IMR-90 (cell line): ENCODE measurements at regions not wholly inside any gene's neighbourhood (a gene's known extent, or its start where the extent isn't known, plus 50 kb on each side); places are given as distances from the start of the nearest gene placed in this dataset.
"Not testable (repeated sequence)": the region's sequence is repeated elsewhere in the genome, so short reads cannot be mapped to it uniquely, and the experiment has no call there.

Experiments
- ATAC-seq: fragments of 200-7000 bp; cut with Tn5 transposase; 2 replicates; pipeline ENCODE4 v1.9.1; 2020; ENCODE audit warnings: low read depth, mild to moderate bottlenecking, moderate library complexity
- BruUV-seq: library from RNA; stranded (reverse); fragments of 400-500 nt; replicated peaks from 2 replicates; lab custom pipeline; 2021; lab: Mats Ljungman, UMichigan
- CTCF ChIA-PET: fragments of 300-600 bp; formaldehyde crosslinking; extraction: SDS; loops from one replicate; lab custom pipeline; 2021; ENCODE audit warnings: antibody characterized with exemption; lab: Yijun Ruan, JAX
- POLR2A ChIA-PET: fragments of 300-600 bp; sonication (Branson Sonifier 250); formaldehyde crosslinking; loops from one replicate; lab custom pipeline; 2022; ENCODE audit warnings: antibody characterized with exemption; ENCODE audit not compliant: unreplicated experiment; lab: Charles Lee
- DNase-seq: peaks from one replicate; pipeline ENCODE4 v3.0.0; 2013
- H2AFZ ChIP-seq: replicated peaks from 2 replicates; pipeline ENCODE3; 2013; ENCODE audit warnings: low read length, mild to moderate bottlenecking; ENCODE audit not compliant: poor library complexity
- H2AK5ac ChIP-seq: 2 replicates; pipeline ENCODE4 v1.6.1; 2013; ENCODE audit warnings: low read depth, low read length, inconsistent platforms
- H2AK9ac ChIP-seq: replicated peaks from 2 replicates; pipeline ENCODE3; 2013; ENCODE audit warnings: mild to moderate bottlenecking, low read depth, low read length, moderate library complexity; ENCODE audit not compliant: poor library complexity
- H2BK120ac ChIP-seq: 2 replicates; pipeline ENCODE4 v1.6.1; 2013; ENCODE audit warnings: low read depth, low read length, inconsistent platforms
- H2BK15ac ChIP-seq: 3 replicates; pipeline ENCODE4 v1.6.1; 2013; ENCODE audit warnings: low read depth, low read length, inconsistent platforms
- H2BK20ac ChIP-seq: 2 replicates; pipeline ENCODE4 v1.6.1; 2013; ENCODE audit warnings: low read depth, mild to moderate bottlenecking, inconsistent platforms, low read length, moderate library complexity
- H2BK5ac ChIP-seq: 2 replicates; pipeline ENCODE4 v1.6.1; 2013; ENCODE audit warnings: mild to moderate bottlenecking, low read depth, low read length, inconsistent platforms; ENCODE audit not compliant: poor library complexity, severe bottlenecking
- H3K14ac ChIP-seq: replicated peaks from 2 replicates; pipeline ENCODE4 v1.6.1; 2013; ENCODE audit warnings: low read depth, low read length, inconsistent platforms
- H3K18ac ChIP-seq: 2 replicates; pipeline ENCODE4 v1.6.1; 2013; ENCODE audit warnings: low read depth, low read length, control low read depth
- H3K23ac ChIP-seq: 2 replicates; pipeline ENCODE4 v1.6.1; 2013; ENCODE audit warnings: low read depth, low read length, inconsistent platforms
- H3K27ac ChIP-seq: 2 replicates; pipeline ENCODE4 v1.5.1; 2013; ENCODE audit warnings: mild to moderate bottlenecking, control low read depth, low read length; ENCODE audit not compliant: insufficient read depth
- H3K27me3 ChIP-seq: 2 replicates; pipeline ENCODE4 v1.6.1; 2013; ENCODE audit warnings: low read length; ENCODE audit not compliant: control insufficient read depth, insufficient read depth
- H3K36me3 ChIP-seq: 2 replicates; pipeline ENCODE4 v1.6.1; 2013; ENCODE audit warnings: low read length, mixed read lengths; ENCODE audit not compliant: control insufficient read depth, insufficient read depth
- H3K4ac ChIP-seq: 2 replicates; pipeline ENCODE4 v1.6.1; 2013; ENCODE audit warnings: low read depth, low read length, inconsistent platforms
- H3K4me1 ChIP-seq: 2 replicates; pipeline ENCODE4 v1.6.1; 2013; ENCODE audit warnings: low read length, mixed read lengths; ENCODE audit not compliant: control insufficient read depth, insufficient read depth
- H3K4me2 ChIP-seq: 2 replicates; pipeline ENCODE4 v1.6.1; 2013; ENCODE audit warnings: low read depth, mild to moderate bottlenecking, control low read depth, low read length, moderate library complexity
- H3K4me3 ChIP-seq: 2 replicates; pipeline ENCODE4 v1.5.1; 2013; ENCODE audit warnings: low read depth, mild to moderate bottlenecking, control low read depth, low read length, moderate library complexity; ENCODE audit not compliant: insufficient read depth
- H3K56ac ChIP-seq: 2 replicates; pipeline ENCODE4 v1.6.1; 2013; ENCODE audit warnings: low read length, inconsistent platforms; ENCODE audit not compliant: insufficient read depth; ENCODE audit errors: extremely low read depth
- H3K79me1 ChIP-seq, 2 experiments: 2 replicates each; pipeline ENCODE4 v1.6.1; 2013; ENCODE audit warnings: low read length in 2 of 2, inconsistent platforms in 1 of 2, low read depth in 1 of 2
- H3K9ac ChIP-seq: 2 replicates; pipeline ENCODE4 v1.6.1; 2013; ENCODE audit warnings: low read depth, low read length, control low read depth
- H3K9me1 ChIP-seq: 2 replicates; pipeline ENCODE4 v1.6.1; 2013; ENCODE audit warnings: low read length, inconsistent platforms; ENCODE audit not compliant: insufficient read depth
- H3K9me3 ChIP-seq: 2 replicates; pipeline ENCODE4 v1.6.1; 2013; ENCODE audit warnings: low read length; ENCODE audit not compliant: control insufficient read depth, insufficient read depth
- H4K20me1 ChIP-seq: 2 replicates; pipeline ENCODE4 v1.6.1; 2013; ENCODE audit warnings: low read length, inconsistent platforms; ENCODE audit not compliant: insufficient read depth
- H4K5ac ChIP-seq: 2 replicates; pipeline ENCODE4 v1.6.1; 2013; ENCODE audit warnings: mild to moderate bottlenecking, low read depth, low read length, control low read depth
- H4K8ac ChIP-seq, 2 experiments: 2 replicates each; pipeline ENCODE4 v1.6.1; 2013; ENCODE audit warnings: low read depth in 2 of 2, low read length in 2 of 2, control low read depth in 1 of 2, inconsistent platforms in 1 of 2
- H4K91ac ChIP-seq: 2 replicates; pipeline ENCODE4 v1.6.1; 2013; ENCODE audit warnings: low read depth, low read length, inconsistent platforms; ENCODE audit not compliant: insufficient read depth
- WGBS, 2 experiments: methylation state at CpG; one replicate each; pipeline versions ENCODE4 v1.1.5 to v1.1.7; 2013; ENCODE audit warnings: missing lambda C conversion rate in 2 of 2; ENCODE audit not compliant: insufficient read length in 1 of 2; ENCODE audit errors: extremely low coverage in 2 of 2; 5-methylcytosine and 5-hydroxymethylcytosine counted together
- dilution Hi-C: fragments of 300-500 bp; cut with HindIII; formaldehyde crosslinking; loops from one replicate; pipeline ENCODE4 v1.14.3; 2018; ENCODE audit warnings: low sequenced_read_pairs; ENCODE audit not compliant: unreplicated experiment
- in situ Hi-C: fragments of 300-500 bp; cut with MboI; formaldehyde crosslinking; loops from 3 replicates; pipeline ENCODE4 v1.14.3; 2019; ENCODE audit warnings: low sequenced_read_pairs, inconsistent platforms, mixed read lengths
- intact Hi-C: fragments of 100-400 bp; cut with micrococcal nuclease; formaldehyde crosslinking; loops from 2 replicates; pipeline ENCODE4 v1.10.0; 2022

- DNase-seq, H3K23ac ChIP-seq, H3K79me1 ChIP-seq, H4K5ac ChIP-seq, H3K18ac ChIP-seq, intact Hi-C loops, H2BK20ac ChIP-seq, H3K9ac ChIP-seq, H3K4me1 ChIP-seq, H4K91ac ChIP-seq, ATAC-seq, H3K36me3 ChIP-seq, H4K8ac ChIP-seq, H3K27ac ChIP-seq, in situ Hi-C loops, H3K27me3 ChIP-seq, H2AFZ ChIP-seq, H2BK5ac ChIP-seq, H3K9me3 ChIP-seq, H3K14ac ChIP-seq, POLR2A ChIA-PET, H2BK15ac ChIP-seq, H3K4ac ChIP-seq, H3K56ac ChIP-seq, H2BK120ac ChIP-seq, dilution Hi-C loops, H2AK9ac ChIP-seq, H2AK5ac ChIP-seq, H4K20me1 ChIP-seq, H3K9me1 ChIP-seq, H3K4me3 ChIP-seq, H3K4me2 ChIP-seq, BruUV-seq: not testable (repeated sequence)
- CTCF ChIA-PET = interaction anchor here (0.6 kb wide), 2 partner anchors 76 to 942 kb away, joined by 3 to 10 read pairs; no protein-coding TSS in a partner anchor
- WGBS, 2 experiments = 32% methylated on average over 2 of the region's 8 CpGs; no CpG with 5 or more reads in 1 of the 2 experiments
Observed at GRCh38 chr16:17961822-17962221, 374.7 kb downstream of the NPIPA8 start.
